GM19452 (cell line): ENCODE measurements at regions not wholly inside any gene's neighbourhood (a gene's known extent, or its start where the extent isn't known, plus 50 kb on each side); places are given as distances from the start of the nearest gene placed in this dataset.
"Not testable (repeated sequence)": the region's sequence is repeated elsewhere in the genome, so short reads cannot be mapped to it uniquely, and the experiment has no call there.

Experiments
- ATAC-seq: cut with Tn5 transposase; IDR thresholded peaks from one replicate; pipeline ENCODE4 v1.9.1; 2021; ENCODE audit not compliant: unreplicated experiment

DNA sequence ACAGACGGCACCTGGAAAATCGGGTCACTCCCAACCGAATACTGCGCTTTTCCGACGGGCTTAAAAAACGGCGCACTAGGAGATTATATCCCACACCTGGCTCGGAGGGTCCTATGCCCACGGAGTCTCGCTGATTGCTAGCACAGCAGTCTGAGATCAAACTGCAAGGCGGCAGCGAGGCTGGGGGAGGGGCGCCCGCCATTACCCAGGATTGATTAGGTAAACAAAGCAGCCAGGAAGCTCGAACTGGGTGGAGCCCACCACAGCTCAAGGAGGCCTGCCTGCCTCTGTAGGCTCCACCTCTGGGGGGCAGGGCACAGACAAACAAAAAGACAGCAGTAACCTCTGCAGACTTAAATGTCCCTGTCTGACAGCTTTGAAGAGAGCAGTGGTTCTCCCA lies 64.5 kb downstream of the SLC30A10 start:
- not testable (repeated sequence) for ATAC-seq

DNA sequence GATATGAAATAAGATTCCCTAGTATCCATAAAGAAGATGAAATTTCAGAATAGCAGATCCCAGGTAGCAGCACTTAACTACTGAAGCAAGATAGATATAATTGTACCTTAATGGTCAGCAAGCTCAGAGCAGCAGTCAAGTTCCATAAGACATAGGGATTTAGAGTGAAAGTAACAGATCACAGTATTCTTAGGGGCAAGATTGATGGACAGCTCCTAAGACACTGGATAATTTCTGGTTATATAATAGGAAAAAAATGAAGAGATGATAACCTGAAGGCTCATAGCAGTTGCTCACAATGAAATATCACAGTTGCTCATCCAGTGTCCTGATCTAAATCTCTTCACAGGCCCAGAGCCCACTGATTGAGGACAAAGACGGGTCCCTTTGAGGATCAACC lies 66.0 kb downstream of the SLC30A10 start:
- ATAC-seq = no peak

DNA sequence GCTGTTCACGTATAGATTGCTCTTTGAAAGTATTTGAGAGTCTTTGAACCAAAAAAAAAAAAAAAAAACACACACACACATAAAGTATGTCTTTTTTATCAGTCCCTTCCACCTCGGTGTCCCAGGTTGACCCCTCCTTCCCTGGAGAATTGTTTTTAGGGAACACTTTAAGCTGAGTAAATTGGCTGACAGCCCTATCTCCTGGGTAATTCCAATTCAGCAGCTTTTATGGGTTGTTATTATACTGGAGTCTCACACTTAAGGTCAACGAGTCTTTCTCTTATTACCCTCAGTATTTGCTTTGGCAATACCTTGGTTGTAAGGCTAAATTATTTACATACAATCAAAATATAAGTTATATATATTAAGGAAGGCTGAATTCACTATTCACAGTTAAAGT lies 69.4 kb downstream of the SLC30A10 start:
- no peak for ATAC-seq

DNA sequence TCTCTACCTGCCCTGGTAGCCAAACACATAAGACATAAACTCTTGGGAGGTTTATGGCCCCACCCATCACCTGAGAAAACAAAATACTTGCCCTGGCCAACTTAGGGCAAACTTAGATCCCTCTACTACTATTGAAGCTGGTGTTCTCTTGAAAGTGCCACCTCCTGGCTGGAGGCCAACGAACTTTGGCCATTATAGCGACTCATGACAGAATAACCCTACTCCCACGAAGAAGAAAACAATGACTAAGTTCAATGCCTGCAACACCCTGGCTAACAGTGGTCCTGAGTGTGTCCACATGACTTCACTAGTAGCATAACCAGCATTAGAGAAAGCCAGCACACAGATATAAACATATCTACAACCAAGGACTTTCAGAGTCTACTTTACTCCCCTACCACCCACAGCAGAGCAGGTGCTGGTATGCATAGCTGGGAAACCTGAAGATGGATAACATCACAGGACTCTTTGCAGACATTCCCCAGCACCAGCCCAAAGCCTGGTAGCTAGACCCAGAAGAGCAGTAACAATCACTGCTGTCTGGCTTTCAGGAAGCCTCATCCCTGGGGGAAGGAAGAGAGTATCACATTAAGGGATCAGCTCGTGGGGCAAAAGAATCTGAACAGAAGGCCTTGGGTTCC lies 81.0 kb downstream of the SLC30A10 start:
- no peak for ATAC-seq

DNA sequence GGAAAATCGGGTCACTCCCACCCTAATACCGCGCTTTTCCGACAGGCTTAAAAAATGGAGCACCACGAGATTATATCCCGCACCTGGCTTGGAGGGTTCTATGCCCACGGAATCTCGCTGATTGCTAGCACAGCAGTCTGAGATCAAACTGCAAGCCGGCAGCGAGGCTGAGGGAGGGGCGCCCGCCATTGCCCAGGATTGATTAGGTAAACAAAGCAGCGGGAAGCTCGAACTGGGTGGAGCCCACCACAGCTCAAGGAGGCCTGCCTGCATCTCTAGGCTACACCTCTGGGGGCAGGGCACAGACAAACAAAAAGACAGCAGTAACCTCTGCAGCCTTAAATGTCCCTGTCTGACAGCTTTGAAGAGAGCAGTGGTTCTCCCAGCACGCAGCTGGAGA lies 88.8 kb downstream of the SLC30A10 start:
- not testable (repeated sequence) for ATAC-seq

DNA sequence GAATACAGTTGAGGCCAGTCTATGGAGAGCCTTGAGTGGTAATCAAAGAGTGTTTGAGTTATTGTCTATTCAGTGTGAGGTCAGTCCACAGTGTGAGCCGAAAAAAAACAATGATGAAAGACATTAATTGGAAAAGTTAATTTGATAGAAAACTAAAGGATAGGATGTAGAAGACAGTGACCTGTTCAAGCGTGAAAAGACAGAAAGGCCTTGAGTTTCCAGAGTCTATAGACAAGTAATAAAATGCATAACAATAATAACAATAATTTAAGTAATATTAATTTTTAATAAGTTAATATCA lies 90.4 kb downstream of the SLC30A10 start:
- ATAC-seq = no peak

DNA sequence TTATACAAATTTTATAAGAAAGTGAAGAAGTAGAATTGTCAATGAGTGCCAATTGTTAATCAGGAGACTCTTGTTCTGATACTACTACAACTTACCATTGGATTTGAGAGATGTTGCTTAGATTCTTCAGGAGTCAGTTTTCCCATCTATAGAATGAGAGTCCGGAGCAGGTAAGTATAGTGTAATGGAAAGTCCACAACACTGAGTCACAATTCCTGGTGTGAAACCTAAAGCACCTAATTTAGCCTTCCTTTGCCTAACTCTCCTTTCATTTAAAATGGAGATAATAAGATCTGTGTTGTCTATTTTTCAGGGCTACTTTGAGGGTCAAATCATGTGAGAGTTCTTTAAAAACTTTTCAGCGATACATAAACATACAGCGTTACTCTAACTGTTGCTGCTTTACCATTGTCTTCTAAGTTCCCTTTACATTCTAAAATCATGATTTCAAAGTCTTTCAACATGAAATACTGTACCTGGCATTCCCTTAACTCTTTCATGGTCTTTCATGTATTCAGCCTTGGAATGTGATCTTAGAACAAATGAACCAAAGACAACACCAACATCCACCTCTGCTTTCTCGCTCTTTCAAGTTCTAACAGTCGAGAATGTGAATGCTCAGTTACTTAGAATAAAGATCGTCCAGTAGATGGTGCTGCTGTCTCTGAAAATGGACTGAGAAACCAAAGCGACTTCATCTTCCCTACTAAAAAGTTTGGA lies 90.9 kb downstream of the SLC30A10 start:
- ATAC-seq = no peak

DNA sequence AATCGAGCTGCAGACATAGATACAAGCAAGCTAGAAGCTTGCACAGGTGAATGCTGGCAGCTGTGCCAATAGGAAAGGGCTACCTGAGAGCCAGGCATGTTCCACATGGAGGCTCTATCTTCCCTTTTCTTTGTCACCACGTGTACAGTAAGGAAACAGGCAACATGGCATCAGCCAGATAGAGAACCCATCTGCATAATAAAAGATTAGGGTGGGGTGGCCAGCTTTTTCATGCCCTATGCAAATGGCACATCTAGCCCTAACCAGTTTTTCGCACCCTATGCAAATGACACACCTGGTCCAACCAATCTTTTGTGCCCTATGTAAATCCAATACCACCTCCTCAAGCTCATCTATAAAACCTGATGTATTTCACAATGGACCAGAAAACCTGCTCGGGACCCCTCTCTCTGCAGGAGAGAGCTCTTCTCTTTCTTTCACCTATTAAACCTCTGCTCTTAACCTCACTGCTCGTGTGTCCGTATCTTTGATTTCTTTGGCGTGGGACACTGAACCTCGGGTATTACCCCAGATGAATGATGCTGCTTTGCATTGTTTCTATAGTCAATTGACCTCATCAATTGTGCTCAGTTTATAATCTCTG lies 93.9 kb downstream of the SLC30A10 start:
- no peak for ATAC-seq

DNA sequence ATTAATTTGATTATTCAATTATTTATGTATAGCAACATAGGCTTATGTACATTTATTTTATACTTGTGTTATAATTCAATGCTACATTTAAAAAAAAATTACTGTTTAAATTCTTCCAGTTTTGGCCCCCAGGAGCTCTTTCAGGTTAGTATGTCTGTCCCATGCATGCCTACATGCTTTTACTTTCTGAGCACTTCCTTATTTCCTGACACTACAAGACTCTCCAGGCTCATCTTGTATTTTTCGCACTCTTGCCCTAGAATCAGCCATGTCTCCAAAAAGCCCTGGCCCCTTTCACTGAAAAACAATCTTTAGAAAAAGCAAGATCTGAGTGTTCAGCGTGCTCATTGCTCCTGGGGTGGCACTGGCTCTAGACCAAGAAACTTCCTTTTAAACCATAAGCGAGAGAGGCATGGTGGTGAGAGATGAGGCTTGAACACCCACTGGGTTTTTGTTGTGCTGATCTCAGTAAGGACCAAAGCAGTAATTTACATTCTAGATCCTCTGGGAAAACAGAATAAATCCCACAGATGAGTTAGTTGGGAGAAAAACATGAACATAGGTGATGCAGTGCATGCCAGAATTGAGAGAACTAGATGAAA lies 95.0 kb downstream of the SLC30A10 start:
- ATAC-seq = no peak

DNA sequence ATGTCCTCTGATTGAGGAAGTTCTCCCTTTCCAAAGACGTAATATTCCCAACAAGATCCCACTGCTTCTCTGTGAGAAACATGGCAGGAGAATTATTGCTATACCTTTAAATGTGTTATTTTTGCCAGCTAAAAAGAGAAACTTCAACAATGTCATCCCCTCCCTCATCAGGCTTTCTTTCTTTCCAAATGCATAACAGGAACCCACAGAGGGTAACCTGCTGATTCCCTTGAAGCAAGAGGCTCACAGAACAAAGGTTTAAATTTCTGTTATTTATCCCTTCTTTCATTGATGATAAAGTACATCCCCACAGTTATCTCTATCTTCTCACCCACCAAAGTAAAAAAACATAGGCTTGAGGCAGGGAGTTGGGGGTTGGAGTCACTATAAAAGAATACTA lies 102.1 kb downstream of the SLC30A10 start:
- ATAC-seq = no peak

DNA sequence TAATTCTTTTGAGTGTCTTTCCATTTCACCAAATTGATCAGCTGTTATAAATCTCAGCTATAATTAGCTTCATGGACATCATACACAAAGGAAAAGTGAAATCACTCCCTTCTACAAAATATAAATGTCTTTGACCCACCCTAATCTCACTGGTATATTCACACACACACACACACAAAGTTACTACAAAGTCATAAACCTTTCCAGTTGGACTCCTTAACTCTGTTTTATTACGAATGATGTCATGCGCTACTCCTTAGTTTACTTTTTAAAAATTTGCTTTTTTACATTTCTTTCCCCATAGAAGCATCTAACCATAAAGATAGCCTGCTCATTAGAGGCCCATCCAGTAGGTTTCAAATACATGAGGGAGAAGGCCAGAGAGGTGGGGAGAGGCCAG lies 103.0 kb downstream of the SLC30A10 start:
- no peak for ATAC-seq

DNA sequence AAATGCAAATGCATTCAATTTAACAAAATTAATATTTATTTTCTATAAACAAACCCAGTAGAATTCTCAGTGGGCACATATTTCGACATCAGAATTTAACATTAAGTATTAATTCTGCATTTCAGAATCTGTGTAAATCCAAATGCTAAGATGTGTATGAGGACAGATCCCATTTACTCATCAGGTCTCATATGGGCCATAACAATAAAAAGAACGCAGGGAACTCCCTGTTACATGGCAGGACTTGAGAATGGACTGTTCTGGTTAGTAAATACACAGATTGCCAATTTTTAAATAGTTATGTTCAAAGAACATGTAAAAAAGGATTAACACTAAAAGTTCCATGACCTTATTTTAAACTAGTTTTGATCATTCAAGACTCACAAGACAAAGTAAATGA lies 104.0 kb downstream of the SLC30A10 start:
- ATAC-seq = no peak

DNA sequence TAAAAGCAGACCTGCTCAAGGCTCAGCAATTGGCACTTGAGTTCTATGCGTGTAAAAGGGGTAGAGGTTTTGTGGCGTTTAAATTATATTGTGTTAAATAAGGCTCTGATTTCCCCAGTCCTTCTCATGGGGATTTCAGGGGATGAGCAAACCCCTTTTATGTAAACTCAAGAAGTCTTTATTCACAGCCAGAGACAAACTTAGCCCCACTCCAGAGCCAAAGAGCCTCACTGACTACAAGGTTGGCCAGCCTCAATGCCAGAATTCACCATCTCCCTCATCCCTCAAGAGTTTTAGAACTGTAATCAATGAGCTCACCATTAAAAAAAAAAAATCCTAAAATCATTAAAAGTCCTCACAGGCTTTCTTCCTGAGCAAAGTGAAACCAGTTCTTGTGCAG lies 107.8 kb downstream of the SLC30A10 start:
- no peak for ATAC-seq

DNA sequence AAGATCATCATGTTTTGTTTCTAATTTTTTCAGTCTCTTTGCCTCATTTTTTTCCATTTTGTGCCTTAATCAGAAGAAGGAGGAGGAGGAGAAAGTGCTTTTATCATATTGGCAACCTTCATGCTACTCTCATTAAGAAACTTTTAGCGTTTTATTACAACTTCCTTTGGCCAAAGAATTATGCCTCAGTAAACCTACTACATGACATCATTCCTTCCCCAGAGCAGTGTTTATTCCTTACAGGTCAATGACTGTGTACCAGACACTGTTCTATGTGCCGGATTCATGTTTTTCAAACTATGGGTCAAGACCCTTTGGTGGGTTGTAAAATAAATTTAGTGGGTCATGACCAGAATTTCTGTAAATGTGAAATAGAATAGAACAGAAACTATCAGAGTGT lies 110.4 kb downstream of the SLC30A10 start:
- no peak for ATAC-seq

DNA sequence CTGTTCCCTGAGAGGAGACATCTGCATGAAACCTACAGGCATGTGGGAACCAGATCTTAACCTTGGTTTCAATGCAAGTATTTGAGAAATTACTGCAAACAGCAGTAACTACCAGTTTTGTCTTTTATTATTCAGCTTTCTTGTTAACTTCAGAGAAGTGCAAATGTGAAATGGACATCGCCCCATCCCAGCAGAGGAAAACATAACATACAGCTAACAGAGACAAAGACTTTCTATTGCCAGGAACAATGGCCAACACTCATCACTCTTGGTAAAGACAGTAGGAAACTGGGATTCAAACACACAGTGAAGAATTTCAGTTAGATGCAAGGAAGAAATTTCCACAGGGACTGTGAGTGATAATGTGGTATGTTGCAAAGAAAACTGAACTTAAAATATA lies 115.1 kb downstream of the SLC30A10 start:
- no peak for ATAC-seq

DNA sequence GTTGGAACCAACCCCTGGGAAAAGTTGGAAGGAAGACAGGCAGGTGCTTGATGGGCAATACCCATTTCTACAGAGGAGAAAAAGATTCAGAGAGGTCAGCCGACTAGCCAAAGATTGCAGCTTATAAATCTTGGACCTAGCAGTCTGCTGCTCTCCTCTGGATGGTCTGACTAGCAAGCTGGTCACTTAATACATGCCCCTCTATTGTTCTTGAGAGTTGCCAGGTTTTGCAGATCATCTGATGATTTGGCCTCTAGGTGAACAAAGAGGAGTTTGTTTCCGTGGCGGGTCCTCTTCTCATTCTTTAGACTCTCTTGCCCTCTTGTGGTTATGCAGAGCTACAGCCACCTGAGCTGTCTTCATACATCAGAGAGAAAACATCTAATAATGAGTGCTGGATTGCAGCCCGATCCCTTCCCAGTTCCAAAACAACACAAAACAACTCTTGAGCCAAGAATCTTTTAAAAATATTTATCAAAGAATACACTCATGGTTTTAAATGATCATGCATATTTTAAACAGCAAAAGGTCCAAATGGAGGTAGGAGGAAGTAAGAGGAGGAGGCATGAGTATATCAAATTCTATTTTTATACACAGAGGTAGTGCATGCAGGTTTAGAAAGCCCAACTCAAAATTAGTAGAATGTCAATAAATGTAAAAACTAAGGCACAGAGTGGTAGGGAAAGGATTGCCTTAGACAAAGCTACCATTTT lies 115.7 kb downstream of the SLC30A10 start:
- ATAC-seq = peak; percentile 82

DNA sequence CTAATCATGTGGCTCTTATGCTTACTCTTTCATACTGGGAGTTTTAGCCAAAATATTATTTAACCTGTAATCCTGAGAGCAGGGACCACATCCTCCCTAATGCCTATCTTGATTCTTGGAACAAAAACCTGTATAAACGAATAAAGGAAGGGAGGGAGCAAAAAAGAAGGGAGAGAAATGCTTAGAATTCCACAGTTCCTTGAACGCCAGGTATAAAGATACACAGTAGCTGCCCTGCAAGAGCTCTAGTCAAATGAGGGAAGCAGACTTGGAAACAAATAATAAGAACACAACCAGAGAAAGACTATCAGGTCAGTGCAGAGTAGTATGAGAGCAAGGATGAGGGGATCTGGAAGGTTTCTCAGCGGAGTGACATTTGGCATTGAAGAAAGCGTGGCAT lies 116.3 kb downstream of the SLC30A10 start:
- ATAC-seq = no peak

DNA sequence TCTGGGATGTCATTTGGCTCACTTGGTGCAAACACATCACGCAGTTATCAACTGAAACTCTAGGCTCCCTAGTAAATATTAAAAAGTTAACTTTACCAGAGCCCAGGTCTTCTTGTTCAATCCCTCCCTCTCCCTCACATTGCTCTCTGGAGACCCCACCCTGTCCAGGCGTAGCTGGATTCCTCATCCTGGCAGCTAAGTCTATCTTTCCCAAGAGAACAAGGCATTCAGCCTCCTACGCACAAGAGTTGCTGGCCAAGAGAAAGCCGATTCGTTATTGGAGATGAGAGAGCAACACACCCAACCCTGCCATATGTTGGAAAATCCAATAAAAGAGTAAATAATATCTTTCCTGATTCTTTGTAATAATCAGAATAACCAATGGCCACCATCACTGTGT lies 117.9 kb downstream of the SLC30A10 start:
- no peak for ATAC-seq

DNA sequence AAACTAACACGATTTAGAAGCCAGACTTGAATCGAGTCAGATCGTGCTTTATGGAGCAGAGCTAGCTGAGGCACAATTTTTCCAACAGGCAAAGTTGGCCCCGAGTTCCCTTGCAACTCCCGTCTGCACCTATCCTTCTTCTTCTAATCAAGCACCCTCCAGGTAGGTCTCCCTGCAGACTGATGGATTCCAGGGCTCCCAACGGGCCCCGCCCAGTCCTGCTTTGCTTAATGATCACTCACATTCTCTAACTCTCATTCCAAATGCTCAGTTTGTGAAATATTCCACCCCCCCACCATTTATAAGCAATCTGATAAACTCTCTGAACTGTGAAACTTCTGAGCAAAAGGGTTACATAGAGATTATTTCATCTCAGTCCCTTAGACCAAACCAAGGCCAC lies 119.6 kb downstream of the SLC30A10 start:
- no peak for ATAC-seq

DNA sequence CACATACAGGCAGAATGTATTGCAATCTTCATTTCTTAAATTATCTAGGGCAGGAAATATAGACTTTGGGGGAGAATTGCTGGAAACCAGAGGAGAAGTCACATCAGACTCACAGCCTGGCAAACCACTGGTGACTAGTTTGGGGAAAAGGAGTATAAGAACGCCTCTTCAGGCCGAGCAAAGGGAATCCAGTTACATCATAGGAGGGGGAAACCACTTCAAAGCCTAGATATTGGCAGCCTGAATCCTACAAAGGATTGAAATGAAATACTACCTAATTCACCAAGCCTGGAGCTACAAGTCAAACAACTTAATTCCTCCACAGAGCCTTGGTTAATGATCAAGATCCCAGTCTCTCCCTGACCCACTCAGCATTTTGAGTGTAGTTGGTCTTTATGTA lies 121.7 kb downstream of the SLC30A10 start:
- ATAC-seq = no peak

DNA sequence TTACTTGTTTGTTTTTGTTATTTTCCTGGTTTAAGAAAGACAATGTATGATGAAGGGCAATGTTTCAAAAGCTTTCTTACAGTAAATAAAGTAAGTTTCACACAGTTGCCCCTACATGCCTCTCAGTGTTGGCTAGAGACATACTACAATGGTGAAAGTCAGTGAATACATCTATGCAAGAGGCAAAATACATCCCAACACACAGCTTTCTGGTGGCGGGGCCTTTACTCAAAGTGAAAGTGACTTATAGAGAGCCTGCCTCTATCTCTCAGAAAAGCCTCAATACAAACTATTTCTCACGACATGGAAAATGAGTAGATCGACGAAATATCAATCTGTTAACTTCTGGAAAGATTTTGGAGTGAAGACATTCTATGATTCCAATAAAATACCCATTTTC lies 122.3 kb downstream of the SLC30A10 start:
- no peak for ATAC-seq

DNA sequence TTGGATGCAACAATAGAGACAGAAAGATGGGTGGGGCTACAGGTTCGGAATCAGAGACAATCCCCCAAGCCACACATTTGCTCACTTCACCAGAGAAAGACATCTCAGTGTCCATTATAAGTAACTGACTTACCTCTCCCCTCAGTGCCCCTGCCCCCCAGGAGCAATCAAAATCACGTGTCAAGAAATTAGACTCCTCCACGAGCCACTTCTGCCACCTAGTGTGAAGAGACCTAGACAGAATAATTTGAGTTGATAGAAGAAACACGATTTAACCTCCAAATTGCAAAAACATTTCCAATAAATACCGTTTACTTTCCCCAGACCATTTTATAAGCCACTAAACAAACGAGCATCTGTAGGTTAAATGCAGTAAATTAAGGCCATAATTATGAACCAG lies 123.2 kb downstream of the SLC30A10 start:
- no peak for ATAC-seq
